ENCODE measurements at regions not wholly inside any gene's neighbourhood (a gene's known extent, or its start where the extent isn't known, plus 50 kb on each side); places are given as distances from the start of the nearest gene placed in this dataset.

- H3K27ac ChIP-seq: no peak overlapping the region
- DNase-seq (no peak), ATAC-seq (no peak)
- H3K4me1 ChIP-seq: no peaks in the 10 kb centered on the region
- no peaks in the 10 kb centered on the region for H3K9me3 ChIP-seq
- no peak for TF ChIP-seq CTCF (IDR thresholded peaks at IDR 0.05)
- H3K27me3 ChIP-seq: no peaks in the 10 kb centered on the region
- no peak overlapping the region for H3K4me3 ChIP-seq
- intact Hi-C loops (cut with DNase I): no loop called here
- no peaks in the 10 kb centered on the region for H3K36me3 ChIP-seq
These were observed 171.8 kb upstream of the WSCD1 start for GRCh38 chr17:5898406-5898805.

GRCh38 chr17:5899496-5900195, 170.5 kb upstream of the WSCD1 start:
- TF ChIP-seq CTCF (IDR thresholded peaks at IDR 0.05): no peak
- no peak for ATAC-seq
- no peak for DNase-seq
- no peaks in the 10 kb centered on the region for H3K27me3 ChIP-seq
- H3K27ac ChIP-seq: no peak overlapping the region
- no peak overlapping the region for H3K4me3 ChIP-seq
- H3K9me3 ChIP-seq: no peaks in the 10 kb centered on the region
- no peaks in the 10 kb centered on the region for H3K4me1 ChIP-seq
- no peaks in the 10 kb centered on the region for H3K36me3 ChIP-seq
- intact Hi-C loops (cut with DNase I): no loop called here

GRCh38 chr17:5901731-5902130, 168.4 kb upstream of the WSCD1 start:
- intact Hi-C loops (cut with DNase I): no loop called here
- TF ChIP-seq CTCF (IDR thresholded peaks at IDR 0.05): no peak
- Histone ChIP-seq H3K27ac (no peak overlapping the region), H3K4me3 (no peak overlapping the region), H3K27me3 (no peaks in the 10 kb centered on the region), H3K4me1 (no peaks in the 10 kb centered on the region), H3K9me3 (no peaks in the 10 kb centered on the region), H3K36me3 (no peaks in the 10 kb centered on the region)
- no peak for ATAC-seq
- no peak for DNase-seq

GRCh38 chr17:5902181-5903140, 167.7 kb upstream of the WSCD1 start:
- H3K27ac ChIP-seq: no peak overlapping the region
- H3K4me3 ChIP-seq: no peak overlapping the region
- H3K9me3 ChIP-seq: no peaks in the 10 kb centered on the region
- no peaks in the 10 kb centered on the region for H3K4me1 ChIP-seq
- no peak for DNase-seq
- TF ChIP-seq CTCF (IDR thresholded peaks at IDR 0.05): no peak
- ATAC-seq: no peak
- intact Hi-C loops (cut with DNase I): no loop called here
- H3K36me3 ChIP-seq: no peaks in the 10 kb centered on the region
- no peaks in the 10 kb centered on the region for H3K27me3 ChIP-seq

- no peaks in the 10 kb centered on the region for H3K27me3 ChIP-seq
- H3K27ac ChIP-seq: no peak overlapping the region
- no peak overlapping the region for H3K4me3 ChIP-seq
- no peak for TF ChIP-seq CTCF (IDR thresholded peaks at IDR 0.05)
- DNase-seq (no peak), ATAC-seq (no peak)
- intact Hi-C loops (cut with DNase I): no loop called here
- H3K36me3 ChIP-seq: no peaks in the 10 kb centered on the region
- H3K4me1 ChIP-seq: no peaks in the 10 kb centered on the region
- no peaks in the 10 kb centered on the region for H3K9me3 ChIP-seq
These were observed 158.3 kb upstream of the WSCD1 start for GRCh38 chr17:5911919-5912318.
